ENCODE measurements at regions not wholly inside any gene's neighbourhood (a gene's known extent, or its start where the extent isn't known, plus 50 kb on each side); places are given as distances from the start of the nearest gene placed in this dataset.
"Not testable (repeated sequence)": the region's sequence is repeated elsewhere in the genome, so short reads cannot be mapped to it uniquely, and the experiment has no call there.

DNA sequence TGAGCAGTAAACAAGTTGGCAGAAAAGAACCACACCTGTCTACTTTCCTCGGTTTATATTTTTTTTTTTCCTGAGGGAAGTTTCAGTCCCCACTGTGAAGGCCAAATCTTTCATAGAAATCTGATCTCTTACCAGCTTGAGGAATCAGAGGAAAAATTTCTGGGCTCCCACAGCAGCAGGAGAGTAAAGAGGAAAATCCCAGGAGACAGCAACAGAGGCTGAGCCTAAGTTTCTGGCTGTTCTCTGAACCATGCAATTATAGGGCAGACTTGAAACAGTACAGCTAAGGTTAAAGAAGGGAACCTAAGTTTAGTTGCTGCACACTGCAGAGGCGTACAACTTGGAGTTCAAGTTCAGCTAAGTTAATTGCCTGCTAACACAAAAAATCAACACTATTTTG lies 1090.9 kb upstream of the INTU start:
- in situ Hi-C loops (cut with HindIII; ENCODE audit: low sequenced_read_pairs), result no loop called here
- DNase-seq (ENCODE audit: low spot score), result no peak

DNA sequence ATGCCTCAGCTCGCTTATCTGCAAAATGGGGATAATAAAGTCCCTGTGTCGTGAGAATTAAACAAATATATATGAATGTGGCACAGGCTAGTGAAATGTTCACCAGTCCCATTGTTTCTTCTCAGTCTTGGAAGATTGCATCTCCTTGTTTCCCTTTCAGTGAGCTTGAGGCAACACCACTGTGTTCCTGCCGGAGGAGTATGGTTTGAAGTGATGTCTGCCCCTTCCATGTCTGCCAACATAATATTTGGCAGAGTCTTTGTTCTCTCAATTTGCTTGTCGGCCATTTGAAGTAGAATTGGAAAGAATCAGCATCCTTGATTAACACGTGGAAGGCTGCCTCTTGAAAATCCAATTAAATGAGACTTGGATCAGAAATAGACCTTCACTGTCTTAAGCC lies 1088.5 kb upstream of the INTU start:
- in situ Hi-C loops (cut with HindIII; ENCODE audit: low sequenced_read_pairs), result no loop called here
- DNase-seq (ENCODE audit: low spot score), result no peak

DNA sequence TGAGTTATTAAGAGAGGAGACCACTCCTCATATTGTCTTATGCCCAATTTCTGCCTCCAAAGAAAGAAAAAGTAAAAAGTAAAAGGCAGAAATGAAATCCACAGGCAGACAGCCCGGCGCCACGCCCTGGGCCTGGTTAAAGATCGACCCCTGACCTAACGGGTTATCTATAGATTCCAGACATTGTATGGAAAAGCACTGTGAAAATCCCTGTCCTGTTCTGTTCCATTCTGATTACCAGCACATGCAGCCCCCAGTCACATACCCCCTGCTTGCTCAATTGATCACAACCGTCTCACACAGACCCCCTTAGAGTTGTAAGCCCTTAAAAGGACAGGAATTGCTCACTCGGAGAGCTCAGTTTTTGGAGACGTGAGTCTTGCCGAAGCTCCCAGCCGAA lies 1086.6 kb upstream of the INTU start:
- DNase-seq (ENCODE audit: low spot score); in situ Hi-C loops (cut with HindIII; ENCODE audit: low sequenced_read_pairs): not testable (repeated sequence)

DNA sequence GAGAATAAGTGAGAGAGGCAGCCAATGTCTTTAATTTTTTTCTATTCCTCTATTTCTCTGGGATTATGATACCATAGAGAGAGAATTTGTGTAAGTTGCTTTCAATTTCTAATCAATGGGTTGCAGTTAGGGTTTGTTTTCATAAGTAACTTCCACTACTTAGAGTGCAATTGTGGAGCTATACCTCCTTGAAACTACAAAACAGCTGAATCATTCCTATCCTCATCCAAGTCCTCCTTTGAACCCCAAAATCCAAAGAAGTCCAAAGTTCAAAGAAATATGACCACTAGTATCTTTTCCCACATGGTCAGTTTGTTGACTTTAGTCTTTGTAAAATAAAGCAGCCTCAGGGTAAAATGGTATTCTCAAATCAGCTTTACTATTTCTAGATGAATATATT lies 1085.4 kb upstream of the INTU start:
- in situ Hi-C loops (cut with HindIII; ENCODE audit: low sequenced_read_pairs), result no loop called here
- DNase-seq (ENCODE audit: low spot score), result no peak

DNA sequence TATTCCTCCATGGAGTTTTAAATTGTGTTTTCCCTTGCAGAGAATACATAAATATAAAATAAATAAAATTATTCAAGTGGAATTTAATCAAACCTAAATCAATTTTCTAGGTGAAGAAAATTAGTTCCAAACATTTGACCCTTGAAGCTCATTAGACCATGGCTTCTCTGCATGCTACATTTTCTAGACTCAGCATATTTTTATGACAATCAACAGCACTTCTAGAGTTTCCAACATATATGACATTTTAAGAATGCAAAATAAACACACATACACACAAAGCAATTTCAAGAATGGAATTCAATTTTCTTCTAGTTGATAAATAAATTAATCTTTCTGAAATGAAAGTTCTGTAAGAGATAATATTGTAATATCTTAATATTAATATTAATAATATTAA lies 1083.9 kb upstream of the INTU start:
- in situ Hi-C loops (cut with HindIII; ENCODE audit: low sequenced_read_pairs), result no loop called here

DNA sequence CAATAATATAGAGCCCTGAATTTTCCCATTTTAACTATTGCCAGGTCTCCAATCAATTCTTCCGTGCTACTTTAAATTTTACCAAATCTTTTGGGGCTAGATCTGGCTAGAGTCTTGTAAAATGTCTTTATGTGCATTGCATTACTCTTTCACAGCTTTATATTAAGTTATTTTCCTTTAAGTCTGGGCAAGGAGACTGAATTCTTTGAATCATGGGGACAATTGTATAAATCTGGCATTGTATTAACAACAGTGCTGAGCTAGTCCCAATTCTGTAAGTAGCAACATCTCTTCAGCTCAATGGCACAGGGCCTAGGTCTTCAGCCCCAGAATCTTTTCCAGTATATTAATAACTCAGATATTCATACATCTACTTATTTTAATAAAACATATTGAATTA lies 1080.4 kb upstream of the INTU start:
- in situ Hi-C loops (cut with HindIII; ENCODE audit: low sequenced_read_pairs), result no loop called here
- no peak for DNase-seq (ENCODE audit: low spot score)

More for the DNA sequence above, 1083.9 kb upstream of the INTU start:
- DNase-seq (ENCODE audit: low spot score), result no peak

DNA sequence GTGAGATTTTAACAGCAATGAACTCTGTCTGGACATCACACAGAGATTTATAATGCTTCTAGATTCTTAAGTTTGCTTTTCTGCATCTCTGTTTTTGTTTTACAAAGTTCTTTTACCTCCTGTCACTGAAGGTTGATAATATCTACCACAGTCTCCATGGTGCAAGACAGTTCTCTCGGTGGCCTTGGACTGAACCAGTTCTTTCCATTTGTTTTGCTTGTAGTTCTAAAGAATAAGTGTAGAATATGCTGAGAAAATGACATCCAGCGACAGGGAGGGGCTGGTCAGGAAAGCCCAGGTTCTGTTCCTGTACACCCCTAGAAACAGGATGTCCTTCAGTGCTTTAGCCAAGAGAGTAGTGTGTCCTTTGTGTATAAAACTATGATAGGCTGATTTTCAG lies 1079.5 kb upstream of the INTU start:
- no peak for DNase-seq (ENCODE audit: low spot score)
- in situ Hi-C loops (cut with HindIII; ENCODE audit: low sequenced_read_pairs), result no loop called here

DNA sequence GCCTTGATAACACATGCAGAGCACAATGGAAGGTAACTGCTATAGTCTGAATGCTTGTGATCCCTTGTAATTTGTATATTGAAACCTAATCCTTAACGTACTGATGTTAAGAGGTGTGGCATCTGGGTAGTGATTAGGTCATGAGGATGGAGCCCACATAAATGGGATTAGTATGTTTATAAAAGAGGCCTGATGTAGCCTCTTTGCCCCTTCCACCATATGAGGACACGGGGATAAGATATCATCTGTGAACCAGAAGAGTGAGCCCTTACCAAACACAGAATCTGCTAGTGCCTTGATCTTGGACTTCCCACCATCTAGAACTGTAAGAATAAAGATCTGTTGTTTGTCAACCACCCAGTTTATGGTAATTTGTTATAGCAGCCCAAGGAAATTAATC lies 1074.2 kb upstream of the INTU start:
- DNase-seq (ENCODE audit: low spot score), result no peak
- in situ Hi-C loops (cut with HindIII; ENCODE audit: low sequenced_read_pairs), result no loop called here

DNA sequence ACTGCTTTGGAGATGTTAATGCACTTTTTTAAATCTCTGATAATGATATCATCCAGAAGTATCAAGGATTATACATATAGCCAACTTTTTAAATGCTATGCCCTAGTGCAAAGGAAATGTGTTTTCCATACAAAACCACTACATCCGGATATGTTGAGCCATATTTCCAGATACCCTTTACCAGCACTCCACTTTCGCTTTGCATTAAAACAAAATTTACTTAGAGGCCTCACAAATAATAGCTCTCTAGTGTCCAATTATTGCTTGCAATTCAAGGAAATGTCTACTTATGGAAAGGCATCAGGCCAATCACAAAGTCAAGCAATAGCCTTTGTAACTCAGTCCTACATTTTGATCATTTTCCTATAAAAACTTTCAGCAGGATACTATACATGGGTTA lies 1072.8 kb upstream of the INTU start:
- in situ Hi-C loops (cut with HindIII; ENCODE audit: low sequenced_read_pairs), result no loop called here
- no peak for DNase-seq (ENCODE audit: low spot score)

DNA sequence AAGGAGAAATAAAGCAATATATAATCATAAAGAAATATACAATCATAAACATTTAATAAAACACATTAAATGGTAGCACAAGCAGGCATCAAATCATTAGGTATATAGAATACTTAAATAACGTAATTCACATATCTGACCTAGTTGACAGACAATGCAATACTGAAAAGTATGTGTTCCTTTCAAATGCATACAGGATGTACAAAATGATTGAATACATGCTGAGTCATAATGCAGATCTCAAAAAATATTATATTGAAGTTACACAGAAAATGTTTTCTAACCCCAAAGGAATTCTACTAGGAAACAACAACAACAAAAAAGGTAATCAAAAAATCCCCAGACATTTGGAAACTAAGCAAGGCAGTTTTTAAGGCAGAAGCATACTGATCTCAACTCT lies 1072.0 kb upstream of the INTU start:
- in situ Hi-C loops (cut with HindIII; ENCODE audit: low sequenced_read_pairs), result no loop called here
- no peak for DNase-seq (ENCODE audit: low spot score)

DNA sequence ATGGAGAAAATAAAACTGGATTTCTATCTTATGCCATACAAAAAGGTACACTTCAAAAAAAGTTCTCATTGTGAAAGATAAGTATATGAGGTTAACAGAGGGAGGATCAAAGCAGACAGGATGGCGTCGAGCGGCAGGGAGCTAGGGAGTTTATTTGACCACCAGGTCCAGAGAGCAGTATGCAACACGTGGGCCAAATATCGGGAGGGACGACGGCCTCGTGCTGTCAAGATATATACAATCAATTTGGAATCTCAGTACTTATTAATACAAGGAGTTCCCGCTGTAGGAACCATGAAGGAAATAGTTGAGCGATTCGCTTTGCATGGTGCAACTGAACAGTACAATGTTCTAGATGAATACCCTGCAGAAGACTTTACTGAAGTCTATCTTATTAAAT lies 1069.4 kb upstream of the INTU start:
- DNase-seq (ENCODE audit: low spot score), result no peak
- in situ Hi-C loops (cut with HindIII; ENCODE audit: low sequenced_read_pairs), result no loop called here

DNA sequence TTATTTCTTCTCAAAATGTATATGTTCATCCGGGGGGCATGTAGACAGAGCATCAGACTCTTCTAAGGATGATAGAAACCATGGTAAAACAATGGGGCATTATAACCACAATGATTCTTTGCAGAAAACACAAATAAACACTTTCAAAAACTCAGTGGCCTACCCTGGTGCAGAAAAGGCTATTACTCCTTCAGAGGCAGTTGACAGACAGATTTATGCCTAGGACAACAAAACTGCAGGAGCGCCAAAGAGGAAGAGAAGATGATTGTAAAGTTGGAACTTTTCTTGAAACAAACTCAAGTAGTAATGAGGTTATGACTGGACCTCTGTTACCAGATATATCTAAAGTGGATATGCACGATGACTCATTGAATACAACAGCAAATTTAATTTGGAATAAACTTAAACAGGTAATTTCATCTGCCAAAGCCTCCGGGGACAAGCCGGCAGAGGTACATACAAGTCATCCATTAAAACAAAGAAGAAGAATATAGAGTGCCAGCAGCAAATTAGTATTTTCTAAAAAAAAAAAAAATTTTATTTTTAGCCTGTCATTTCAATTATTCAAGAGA lies 1068.4 kb upstream of the INTU start:
- in situ Hi-C loops (cut with HindIII; ENCODE audit: low sequenced_read_pairs), result no loop called here
- DNase-seq (ENCODE audit: low spot score), result no peak

DNA sequence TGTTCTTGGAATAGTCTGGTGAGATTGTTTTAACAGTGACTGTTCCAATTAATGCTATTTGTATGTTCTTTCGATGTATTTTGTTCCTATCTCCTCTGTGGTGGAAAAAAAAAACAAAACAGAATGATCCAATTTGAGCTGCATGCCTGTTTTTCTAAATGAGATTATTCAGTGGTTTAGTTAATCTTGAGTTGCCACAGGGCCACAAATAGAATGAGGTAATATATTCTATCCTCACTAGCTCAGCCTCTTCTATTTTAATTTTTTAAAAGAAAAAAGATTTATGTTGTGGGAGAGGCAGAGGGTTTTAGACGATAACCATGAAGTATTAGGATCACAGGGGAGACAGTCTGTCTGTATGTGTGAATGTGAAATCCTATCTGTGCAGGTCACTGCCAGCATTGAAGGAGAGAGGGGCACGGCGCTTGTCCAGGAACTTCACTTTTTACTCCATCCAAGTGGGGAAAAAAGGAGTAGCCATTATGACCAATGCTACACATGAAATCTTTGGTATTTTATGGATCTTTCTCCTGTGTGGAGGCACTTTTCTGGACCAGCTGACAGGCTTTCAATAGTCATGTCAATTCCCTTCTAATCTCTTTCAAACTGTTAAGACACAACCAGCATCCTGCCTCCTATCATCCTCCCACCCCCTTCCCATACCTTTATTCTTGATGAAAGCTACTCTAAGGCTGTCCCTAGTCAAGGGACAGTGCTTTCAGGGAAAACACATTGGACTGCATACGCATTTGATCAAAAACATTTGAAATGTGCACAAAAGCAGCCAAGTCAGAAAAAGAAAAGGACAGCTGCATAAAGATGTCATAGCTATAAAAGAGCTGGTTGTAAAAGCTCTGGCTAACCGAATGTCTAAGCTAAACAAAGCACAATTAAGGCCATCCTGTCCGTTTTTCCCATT lies 1063.8 kb upstream of the INTU start:
- no peak for DNase-seq (ENCODE audit: low spot score)

DNA sequence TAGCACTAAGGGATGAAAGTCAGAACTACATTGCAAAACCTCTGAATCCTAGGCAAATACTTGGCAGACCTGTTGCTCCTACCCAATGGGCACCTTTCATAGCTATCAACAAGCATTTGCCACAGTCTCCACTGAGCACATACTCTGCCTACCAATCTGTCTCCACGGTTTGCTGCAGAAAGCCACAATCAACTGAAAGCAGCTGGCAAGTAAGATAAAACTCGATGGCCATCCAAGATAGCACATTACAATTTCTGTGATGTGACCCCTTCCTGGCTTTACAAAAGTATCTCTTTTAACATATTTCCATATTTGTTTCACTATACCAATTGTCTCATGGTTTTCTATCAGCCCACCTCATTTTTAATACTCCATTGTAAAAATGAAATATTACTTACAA lies 1060.5 kb upstream of the INTU start:
- in situ Hi-C loops (cut with HindIII; ENCODE audit: low sequenced_read_pairs), result no loop called here
- no peak for DNase-seq (ENCODE audit: low spot score)

More for the DNA sequence above, 1063.8 kb upstream of the INTU start:
- in situ Hi-C loops (cut with HindIII; ENCODE audit: low sequenced_read_pairs), result no loop called here

DNA sequence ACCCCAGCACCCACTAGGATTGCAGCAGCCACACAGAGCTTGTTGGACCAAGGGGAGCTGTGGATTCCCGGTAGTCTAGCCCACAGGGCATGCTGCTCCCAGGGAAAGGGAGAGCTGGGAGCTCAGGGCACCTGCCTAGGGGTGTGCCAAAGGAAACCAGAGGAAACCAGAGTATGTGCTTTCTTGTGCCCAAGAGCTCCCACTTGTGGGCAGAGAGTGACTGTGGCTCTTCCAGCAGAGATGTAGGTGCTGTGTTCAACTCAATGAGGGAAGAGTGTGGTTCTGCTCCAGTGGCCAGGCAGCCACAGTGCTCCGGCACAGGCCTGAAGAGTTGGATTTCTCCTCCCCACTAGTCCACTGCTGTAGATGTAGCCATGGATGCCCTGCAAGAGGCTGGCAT lies 1050.0 kb upstream of the INTU start:
- DNase-seq (ENCODE audit: low spot score), result no peak

DNA sequence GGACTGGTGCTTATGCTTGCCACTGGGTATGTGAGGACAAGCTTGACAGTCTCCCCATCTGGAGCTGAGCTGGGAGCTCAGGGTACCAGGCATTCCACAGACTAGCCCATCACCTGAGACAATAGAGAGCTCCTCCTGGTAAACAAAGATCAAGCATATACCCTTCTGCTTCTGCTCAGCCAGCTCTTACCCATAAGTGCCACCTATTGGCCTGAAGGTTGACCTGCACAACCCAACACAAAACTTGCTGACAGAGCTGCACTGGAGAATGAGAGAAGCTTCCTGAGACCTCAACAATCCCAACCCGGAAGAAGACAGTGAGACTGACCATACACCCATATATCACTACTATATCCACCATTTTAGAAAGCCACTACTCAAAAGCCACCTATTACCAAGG lies 1049.2 kb upstream of the INTU start:
- in situ Hi-C loops (cut with HindIII; ENCODE audit: low sequenced_read_pairs), result no loop called here
- DNase-seq (ENCODE audit: low spot score), result no peak

More for the DNA sequence above, 1050.0 kb upstream of the INTU start:
- in situ Hi-C loops (cut with HindIII; ENCODE audit: low sequenced_read_pairs), result no loop called here

DNA sequence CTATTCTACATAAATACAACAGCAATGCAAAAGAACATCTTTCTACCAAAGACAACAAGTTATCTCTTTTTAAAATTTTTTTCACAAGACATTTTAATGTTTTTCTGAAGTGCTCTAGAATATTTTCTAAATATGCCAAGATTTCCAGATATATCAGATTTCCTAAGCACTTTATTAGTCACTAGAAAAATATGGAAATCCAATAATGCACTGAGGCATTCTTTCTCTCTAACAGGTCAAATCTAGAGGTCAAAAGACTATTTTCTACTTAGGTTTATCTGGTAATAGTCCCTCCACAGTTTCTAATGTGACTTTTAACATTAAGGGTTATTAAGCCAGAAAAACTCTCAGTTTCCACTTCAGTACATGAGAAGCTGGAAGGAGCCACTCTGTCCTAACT lies 1041.2 kb upstream of the INTU start:
- in situ Hi-C loops (cut with HindIII; ENCODE audit: low sequenced_read_pairs), result no loop called here
- DNase-seq (ENCODE audit: low spot score), result no peak

DNA sequence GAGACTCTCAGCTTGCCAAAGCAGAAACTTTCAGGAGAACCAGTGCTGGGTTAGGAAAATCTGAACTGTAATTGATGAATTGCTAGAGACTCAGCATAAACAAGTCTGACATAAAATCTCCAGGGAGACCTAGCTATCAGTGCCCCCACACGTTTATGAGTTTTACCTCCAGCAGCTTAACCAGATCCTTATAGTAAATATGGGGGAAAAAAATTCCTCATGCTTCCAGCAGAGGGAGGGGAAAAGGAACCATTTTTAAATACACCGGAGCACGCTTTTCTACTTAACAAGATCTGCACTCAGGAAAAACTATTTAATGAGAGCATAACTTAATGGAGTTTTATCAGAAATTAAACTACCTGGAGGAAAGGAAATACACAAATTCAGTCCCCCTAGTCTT lies 1040.7 kb upstream of the INTU start:
- no peak for DNase-seq (ENCODE audit: low spot score)
- in situ Hi-C loops (cut with HindIII; ENCODE audit: low sequenced_read_pairs), result no loop called here

DNA sequence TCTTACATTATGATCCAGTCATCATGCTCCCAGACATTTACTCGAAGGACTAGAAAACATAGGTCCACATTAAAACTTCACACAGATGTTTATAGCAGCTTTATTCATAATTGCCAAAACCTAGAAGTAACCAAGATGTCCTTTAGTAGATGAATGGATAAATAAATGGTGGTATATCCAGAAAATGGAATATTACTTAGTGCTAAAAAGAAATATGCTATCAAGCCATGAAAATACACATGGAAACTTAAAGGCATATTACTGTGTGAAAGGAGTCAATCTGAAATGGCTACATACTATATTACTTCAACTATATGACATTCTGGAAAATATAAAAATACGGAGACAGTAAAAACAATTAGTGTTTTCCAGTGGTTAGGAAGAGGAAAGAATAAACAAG lies 1039.1 kb upstream of the INTU start:
- in situ Hi-C loops (cut with HindIII; ENCODE audit: low sequenced_read_pairs), result no loop called here
- no peak for DNase-seq (ENCODE audit: low spot score)

DNA sequence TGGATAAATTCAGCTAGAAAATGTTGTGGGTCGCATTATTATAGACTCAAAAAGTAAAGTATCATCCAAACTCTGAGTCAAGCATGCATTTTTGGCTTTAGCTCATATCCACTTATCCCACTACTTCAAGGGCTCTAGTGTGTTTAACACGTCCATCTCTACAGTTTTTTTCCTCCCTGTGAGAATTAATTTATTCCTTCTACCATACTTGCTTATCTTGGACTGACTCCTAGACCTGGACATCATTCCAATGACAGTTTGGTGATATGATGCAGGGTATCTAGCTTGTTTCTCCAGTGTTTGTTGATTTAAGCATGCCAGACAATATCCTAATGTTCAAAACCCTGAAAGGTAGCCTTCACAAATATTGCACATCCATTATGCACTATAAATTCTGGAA lies 1037.1 kb upstream of the INTU start:
- in situ Hi-C loops (cut with HindIII; ENCODE audit: low sequenced_read_pairs), result no loop called here
- no peak for DNase-seq (ENCODE audit: low spot score)

DNA sequence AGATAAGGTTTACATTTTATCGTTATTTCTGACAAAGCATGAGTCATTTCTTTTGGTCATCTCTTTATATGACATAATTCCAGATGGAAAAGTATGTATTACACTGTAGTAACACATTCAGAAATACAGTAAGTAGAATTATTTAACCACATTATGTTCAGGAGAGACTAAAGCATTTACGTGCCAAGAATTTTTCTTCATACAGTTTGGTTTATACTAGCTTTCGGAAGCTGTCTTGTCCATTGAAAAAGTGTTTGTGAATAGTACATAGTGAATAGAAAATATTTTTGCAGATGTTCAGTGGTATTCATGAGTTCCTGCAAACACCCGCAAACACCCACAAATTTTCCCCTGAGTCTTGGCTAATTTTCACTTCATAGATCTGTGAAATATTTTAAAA lies 1033.0 kb upstream of the INTU start:
- in situ Hi-C loops (cut with HindIII; ENCODE audit: low sequenced_read_pairs), result no loop called here
- DNase-seq (ENCODE audit: low spot score), result no peak

All from G401 (cell line).